ENCODE measurements at regions not wholly inside any gene's neighbourhood (a gene's known extent, or its start where the extent isn't known, plus 50 kb on each side); places are given as distances from the start of the nearest gene placed in this dataset.

GRCh38 chrX:9392445-9392844 lies 72.4 kb upstream of the TBL1X start:
- TF ChIP-seq CTCF (IDR thresholded peaks at IDR 0.05) (no peak), POLR2A (IDR thresholded peaks at IDR 0.05) (no peak)
